ENCODE measurements at regions not wholly inside any gene's neighbourhood (a gene's known extent, or its start where the extent isn't known, plus 50 kb on each side); places are given as distances from the start of the nearest gene placed in this dataset.

GRCh38 chr1:5364591-5364990 lies 627.6 kb downstream of the NPHP4 start:
- Mint-ChIP-seq H3K9me3 (no peaks in the 10 kb centered on the region), H3K36me3 (ENCODE audit: low read depth) (no peaks in the 10 kb centered on the region), H3K4me3 (no peak overlapping the region), H3K4me1 (ENCODE audit: low read depth) (peaks cover 2% of the 10 kb centered on the region), H3K27me3 (peaks cover 6% of the 10 kb centered on the region), H3K27ac (no peak overlapping the region)
- DNase-seq = no peak

GRCh38 chr1:5354681-5355080 lies 637.5 kb downstream of the NPHP4 start:
- peaks cover 5% of the 10 kb centered on the region for H3K4me1 Mint-ChIP-seq (ENCODE audit: low read depth)
- no peak overlapping the region for H3K27ac Mint-ChIP-seq
- H3K36me3 Mint-ChIP-seq (ENCODE audit: low read depth) = no peaks in the 10 kb centered on the region
- peaks cover 20% of the 10 kb centered on the region for H3K9me3 Mint-ChIP-seq
- H3K4me3 Mint-ChIP-seq = no peak overlapping the region
- no peak for DNase-seq
- H3K27me3 Mint-ChIP-seq = no peaks in the 10 kb centered on the region

DNA sequence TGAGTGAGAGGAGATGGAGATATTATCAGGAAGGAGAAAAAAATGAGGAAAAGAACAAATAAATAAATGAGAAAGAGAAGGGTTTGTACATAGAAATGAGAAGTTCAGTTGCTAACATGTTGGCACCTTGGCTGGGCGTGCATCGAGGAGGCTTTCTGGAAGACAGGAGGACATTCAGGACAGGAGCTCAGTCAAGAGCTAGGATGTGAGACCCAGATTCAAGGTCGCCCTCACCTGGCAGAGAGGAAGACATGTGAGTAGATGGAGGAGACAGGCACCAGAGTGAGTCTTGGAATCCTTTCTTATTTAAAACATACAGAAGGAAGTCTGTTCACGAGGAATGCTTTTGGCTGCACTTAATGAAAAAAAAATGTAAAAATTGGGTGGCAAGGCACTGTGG lies 640.9 kb downstream of the NPHP4 start:
- Mint-ChIP-seq H3K27me3 (no peaks in the 10 kb centered on the region), H3K9me3 (peaks cover 13% of the 10 kb centered on the region), H3K27ac (no peak overlapping the region), H3K4me3 (no peak overlapping the region), H3K36me3 (ENCODE audit: low read depth) (no peaks in the 10 kb centered on the region), H3K4me1 (ENCODE audit: low read depth) (peaks cover 13% of the 10 kb centered on the region)
- no peak for DNase-seq

GRCh38 chr1:5349526-5349925 lies 642.7 kb downstream of the NPHP4 start:
- H3K27ac Mint-ChIP-seq = no peak overlapping the region

DNA sequence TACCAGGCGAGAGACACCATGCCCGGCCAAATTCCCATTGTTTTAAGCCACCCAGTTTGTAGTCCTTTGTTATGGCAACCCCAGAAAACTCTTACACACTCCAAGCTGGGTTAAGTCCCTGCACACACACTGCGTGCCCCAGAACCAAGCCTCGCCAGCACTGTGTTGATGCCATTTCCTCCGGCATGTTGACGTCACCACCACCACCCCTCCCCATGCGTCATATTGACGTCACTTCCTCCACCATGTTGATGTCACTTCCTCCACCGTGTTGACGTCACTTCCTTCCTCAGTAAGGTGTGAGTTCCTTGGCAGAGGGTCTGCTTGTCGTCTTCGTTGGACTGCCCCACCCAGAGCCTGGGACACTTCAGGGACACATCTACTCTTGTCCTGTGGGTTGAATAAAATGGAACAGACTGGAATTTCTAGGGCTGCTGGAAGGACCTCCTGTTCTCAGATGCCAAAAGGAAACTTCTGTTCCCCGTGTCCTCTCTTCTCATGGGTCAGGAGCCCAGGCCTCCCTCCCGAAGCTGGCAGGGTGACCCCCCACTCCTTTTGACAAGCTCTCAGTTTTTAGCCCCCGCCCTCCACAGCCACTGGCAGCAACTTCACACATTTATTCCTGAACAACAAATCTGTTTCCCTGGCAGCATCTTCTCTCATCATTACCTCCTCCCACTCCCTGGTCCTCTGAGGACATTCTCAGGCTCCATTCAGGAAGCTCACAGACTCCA lies 643.3 kb downstream of the NPHP4 start:
- H3K4me1 Mint-ChIP-seq (ENCODE audit: low read depth) = peaks cover 16% of the 10 kb centered on the region
- no peak overlapping the region for H3K27ac Mint-ChIP-seq
- DNase-seq = no peak
- H3K27me3 Mint-ChIP-seq = no peaks in the 10 kb centered on the region
- H3K4me3 Mint-ChIP-seq = no peak overlapping the region
- no peaks in the 10 kb centered on the region for H3K9me3 Mint-ChIP-seq
- H3K36me3 Mint-ChIP-seq (ENCODE audit: low read depth) = no peaks in the 10 kb centered on the region

More at GRCh38 chr1:5349526-5349925, 642.7 kb downstream of the NPHP4 start:
- H3K27me3 Mint-ChIP-seq = no peaks in the 10 kb centered on the region
- no peak for DNase-seq
- H3K9me3 Mint-ChIP-seq = peaks cover 2% of the 10 kb centered on the region
- no peaks in the 10 kb centered on the region for H3K36me3 Mint-ChIP-seq (ENCODE audit: low read depth)
- H3K4me3 Mint-ChIP-seq = no peak overlapping the region
- H3K4me1 Mint-ChIP-seq (ENCODE audit: low read depth) = peaks cover 16% of the 10 kb centered on the region

DNA sequence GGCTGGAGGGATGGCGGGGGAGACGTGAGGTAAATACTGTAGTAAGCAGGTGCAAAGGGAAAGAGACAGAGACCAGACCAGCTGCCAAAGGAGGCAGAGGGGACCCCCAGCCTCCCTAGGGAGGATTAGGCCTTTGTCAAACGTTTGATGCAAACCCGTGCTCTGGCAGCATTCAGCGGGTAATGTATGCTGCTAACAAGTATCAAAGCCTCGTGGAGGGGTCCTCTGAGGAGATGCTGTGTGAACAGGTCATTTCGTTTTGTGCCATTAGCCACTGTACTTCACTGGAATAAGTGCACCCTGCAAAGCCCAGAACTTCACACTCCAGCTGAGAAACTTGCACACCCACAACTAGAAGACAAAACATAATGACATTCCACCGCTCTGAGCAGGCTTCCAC lies 644.5 kb downstream of the NPHP4 start:
- Mint-ChIP-seq H3K27ac (no peak overlapping the region), H3K4me1 (ENCODE audit: low read depth) (peaks cover 16% of the 10 kb centered on the region), H3K36me3 (ENCODE audit: low read depth) (no peaks in the 10 kb centered on the region), H3K4me3 (no peak overlapping the region), H3K9me3 (no peaks in the 10 kb centered on the region), H3K27me3 (no peaks in the 10 kb centered on the region)
- no peak for DNase-seq

DNA sequence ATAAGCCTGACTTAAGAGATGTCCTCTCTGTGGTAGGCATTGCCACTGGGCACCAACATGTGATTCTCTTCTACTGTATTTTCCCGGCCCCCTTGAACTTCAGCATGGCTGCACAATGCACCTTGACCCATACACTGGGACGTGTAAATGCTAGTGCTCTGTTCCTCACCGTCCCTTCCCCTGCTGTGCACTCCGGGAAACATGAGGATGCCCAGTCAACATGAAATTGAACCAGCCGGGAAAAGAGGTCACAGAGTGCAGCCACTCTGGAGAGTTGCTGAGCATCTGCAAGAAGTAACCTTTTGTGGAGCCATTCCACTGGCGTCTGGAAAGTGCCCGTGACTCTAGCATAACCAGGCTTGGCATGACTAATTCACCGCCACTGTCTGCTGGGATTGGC lies 646.7 kb downstream of the NPHP4 start:
- Mint-ChIP-seq H3K27me3 (no peaks in the 10 kb centered on the region), H3K27ac (no peak overlapping the region), H3K4me1 (ENCODE audit: low read depth) (peaks cover 19% of the 10 kb centered on the region), H3K4me3 (no peak overlapping the region), H3K36me3 (ENCODE audit: low read depth) (no peaks in the 10 kb centered on the region), H3K9me3 (no peaks in the 10 kb centered on the region)
- DNase-seq = no peak

DNA sequence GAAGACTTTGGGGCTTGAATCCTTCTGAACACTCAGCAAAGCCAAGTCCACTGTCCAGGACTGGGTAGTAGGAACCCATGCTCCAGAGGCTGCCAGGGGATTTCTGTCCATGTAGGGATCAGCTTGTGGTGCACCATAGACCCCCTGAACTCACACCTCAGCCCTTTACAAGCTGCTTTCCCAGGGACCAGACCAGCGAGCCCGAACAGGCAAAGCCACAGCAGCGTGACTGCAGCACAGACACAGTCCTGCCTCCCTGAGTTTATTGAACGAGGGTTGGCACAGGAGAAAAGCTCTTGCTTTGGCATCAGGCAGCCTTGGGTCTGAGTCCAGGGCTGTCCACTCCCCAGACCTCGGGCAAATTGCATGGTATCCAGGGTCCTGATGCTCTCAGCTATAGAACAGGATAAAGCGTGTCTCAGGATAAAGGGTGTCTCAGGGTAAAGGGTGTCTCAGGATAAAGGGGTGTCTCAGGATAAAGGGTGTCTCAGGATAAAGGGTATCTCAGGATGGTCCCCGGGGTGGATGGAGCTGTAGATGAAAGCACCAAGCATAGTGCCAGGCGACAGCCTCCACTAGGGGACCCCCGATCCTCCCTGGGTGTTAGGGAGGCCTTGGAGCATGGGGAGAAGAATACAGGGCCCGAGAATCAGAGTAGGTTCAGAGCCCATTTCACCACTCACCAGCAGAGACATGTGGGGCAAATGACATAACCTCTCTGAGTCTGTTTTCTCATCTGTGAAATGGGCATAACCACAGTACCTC lies 648.8 kb downstream of the NPHP4 start:
- H3K4me1 Mint-ChIP-seq (ENCODE audit: low read depth) = peaks cover 12% of the 10 kb centered on the region
- no peak overlapping the region for H3K4me3 Mint-ChIP-seq
- no peak overlapping the region for H3K27ac Mint-ChIP-seq
- DNase-seq = no peak
- no peaks in the 10 kb centered on the region for H3K36me3 Mint-ChIP-seq (ENCODE audit: low read depth)
- H3K9me3 Mint-ChIP-seq = no peaks in the 10 kb centered on the region
- no peaks in the 10 kb centered on the region for H3K27me3 Mint-ChIP-seq

DNA sequence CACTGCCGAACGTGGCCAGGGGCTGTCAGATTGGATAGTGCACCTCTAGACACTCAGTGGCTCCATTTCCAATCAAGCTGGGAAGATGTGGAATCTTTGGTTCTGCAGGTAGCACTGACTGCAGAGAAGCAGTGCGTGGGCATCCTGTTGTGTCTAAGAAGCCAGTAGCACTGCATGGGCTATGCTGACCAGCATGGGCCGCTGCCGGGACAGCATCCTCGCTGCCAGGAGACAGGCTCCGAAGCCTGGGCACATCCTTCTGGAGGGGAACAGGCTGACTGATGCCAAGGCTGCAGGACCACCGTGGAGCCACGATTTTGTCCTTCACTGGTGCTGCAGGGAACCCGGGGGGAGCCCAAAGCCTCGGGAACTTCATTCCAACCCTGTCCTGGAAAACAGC lies 649.4 kb downstream of the NPHP4 start:
- DNase-seq = no peak
- Mint-ChIP-seq H3K27ac (no peak overlapping the region), H3K27me3 (no peaks in the 10 kb centered on the region), H3K36me3 (ENCODE audit: low read depth) (no peaks in the 10 kb centered on the region), H3K9me3 (no peaks in the 10 kb centered on the region), H3K4me1 (ENCODE audit: low read depth) (peaks cover 16% of the 10 kb centered on the region), H3K4me3 (no peak overlapping the region)

DNA sequence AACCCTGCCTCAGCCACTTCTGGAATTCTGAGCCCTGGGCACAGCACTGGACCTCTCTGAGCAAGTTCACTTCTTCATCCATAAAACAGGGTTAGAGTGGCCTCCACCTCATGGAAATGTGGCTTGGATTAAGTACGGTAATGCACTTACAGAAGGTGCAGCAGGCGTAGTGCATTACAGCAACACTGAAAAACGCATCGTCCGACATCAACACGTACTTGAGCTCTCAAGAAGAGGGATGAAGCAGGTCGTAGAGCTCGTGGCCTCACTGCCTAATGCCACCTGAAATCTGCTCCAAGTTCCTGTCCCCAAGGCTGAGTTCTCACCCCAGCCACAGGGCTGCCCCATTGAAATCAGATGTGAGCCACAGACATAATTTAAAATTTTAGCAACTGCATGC lies 650.1 kb downstream of the NPHP4 start:
- no peak overlapping the region for H3K27ac Mint-ChIP-seq
- DNase-seq = no peak
- no peaks in the 10 kb centered on the region for H3K27me3 Mint-ChIP-seq
- H3K4me1 Mint-ChIP-seq (ENCODE audit: low read depth) = peaks cover 23% of the 10 kb centered on the region
- no peak overlapping the region for H3K4me3 Mint-ChIP-seq
- no peaks in the 10 kb centered on the region for H3K36me3 Mint-ChIP-seq (ENCODE audit: low read depth)
- no peaks in the 10 kb centered on the region for H3K9me3 Mint-ChIP-seq

GRCh38 chr1:5341471-5341870 lies 650.8 kb downstream of the NPHP4 start:
- H3K36me3 Mint-ChIP-seq (ENCODE audit: low read depth) = no peaks in the 10 kb centered on the region
- DNase-seq = no peak
- no peaks in the 10 kb centered on the region for H3K9me3 Mint-ChIP-seq
- H3K27me3 Mint-ChIP-seq = no peaks in the 10 kb centered on the region
- peaks cover 21% of the 10 kb centered on the region for H3K4me1 Mint-ChIP-seq (ENCODE audit: low read depth)
- no peak overlapping the region for H3K4me3 Mint-ChIP-seq
- no peak overlapping the region for H3K27ac Mint-ChIP-seq

DNA sequence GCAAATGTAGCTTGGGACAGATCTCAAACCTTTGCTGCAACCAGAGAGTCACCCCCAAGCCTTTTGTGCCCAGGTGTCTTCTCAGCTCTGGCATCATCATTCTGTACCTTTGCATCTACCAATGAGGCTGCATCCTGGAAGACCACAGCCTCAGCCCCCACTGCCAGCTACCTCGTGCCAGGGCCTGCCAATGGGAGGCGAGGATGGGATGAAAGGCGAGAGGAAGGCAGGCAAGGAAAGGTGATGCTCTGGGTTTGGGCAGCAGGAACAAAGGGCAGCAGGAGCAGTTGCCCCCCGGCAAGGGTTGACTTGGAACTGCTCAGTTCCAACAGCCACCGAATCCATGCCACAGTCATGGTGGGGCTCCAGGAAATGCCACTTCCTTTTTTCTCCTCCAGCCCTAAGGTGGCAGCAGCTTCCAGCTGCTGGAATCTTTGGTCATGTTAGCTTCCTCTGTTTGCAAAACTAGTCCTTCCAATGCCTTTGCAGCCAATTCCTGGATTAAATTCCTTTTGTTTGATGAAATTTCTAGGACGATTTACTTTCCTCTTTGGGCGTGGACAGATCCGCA lies 651.6 kb downstream of the NPHP4 start:
- no peak overlapping the region for H3K4me3 Mint-ChIP-seq
- no peak for DNase-seq
- H3K9me3 Mint-ChIP-seq = no peaks in the 10 kb centered on the region
- H3K4me1 Mint-ChIP-seq (ENCODE audit: low read depth) = peaks cover 24% of the 10 kb centered on the region
- H3K27me3 Mint-ChIP-seq = no peaks in the 10 kb centered on the region
- no peak overlapping the region for H3K27ac Mint-ChIP-seq
- no peaks in the 10 kb centered on the region for H3K36me3 Mint-ChIP-seq (ENCODE audit: low read depth)

- no peaks in the 10 kb centered on the region for H3K27me3 Mint-ChIP-seq
- no peak overlapping the region for H3K4me3 Mint-ChIP-seq
- no peak for DNase-seq
- H3K9me3 Mint-ChIP-seq = peaks cover 2% of the 10 kb centered on the region
- H3K4me1 Mint-ChIP-seq (ENCODE audit: low read depth) = peaks cover 22% of the 10 kb centered on the region
- no peaks in the 10 kb centered on the region for H3K36me3 Mint-ChIP-seq (ENCODE audit: low read depth)
- no peak overlapping the region for H3K27ac Mint-ChIP-seq
These were observed 653.8 kb downstream of the NPHP4 start for GRCh38 chr1:5338466-5338865.

DNA sequence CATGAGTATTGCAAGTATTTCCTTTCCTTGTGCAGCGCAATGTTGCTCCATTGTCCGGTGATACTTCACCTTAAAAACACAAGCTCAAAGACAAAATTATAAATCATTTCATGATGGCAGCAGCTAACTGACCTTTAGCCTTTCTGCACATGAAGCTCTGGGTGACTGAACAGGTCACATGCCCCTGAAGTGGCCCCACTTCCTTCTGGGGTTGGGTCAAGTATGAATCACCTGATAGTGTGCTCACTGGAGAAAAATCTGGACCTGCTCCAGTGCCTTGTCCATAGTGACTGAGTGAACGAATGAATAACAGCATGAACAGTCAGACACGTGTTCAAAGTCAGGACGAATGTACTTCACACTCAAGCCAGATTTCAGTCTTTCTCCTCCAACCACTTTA lies 658.9 kb downstream of the NPHP4 start:
- Mint-ChIP-seq H3K27me3 (no peaks in the 10 kb centered on the region), H3K36me3 (ENCODE audit: low read depth) (peaks cover 2% of the 10 kb centered on the region), H3K9me3 (peaks cover 3% of the 10 kb centered on the region), H3K4me1 (ENCODE audit: low read depth) (peaks cover 49% of the 10 kb centered on the region), H3K27ac (no peak overlapping the region), H3K4me3 (no peak overlapping the region)
- no peak for DNase-seq

DNA sequence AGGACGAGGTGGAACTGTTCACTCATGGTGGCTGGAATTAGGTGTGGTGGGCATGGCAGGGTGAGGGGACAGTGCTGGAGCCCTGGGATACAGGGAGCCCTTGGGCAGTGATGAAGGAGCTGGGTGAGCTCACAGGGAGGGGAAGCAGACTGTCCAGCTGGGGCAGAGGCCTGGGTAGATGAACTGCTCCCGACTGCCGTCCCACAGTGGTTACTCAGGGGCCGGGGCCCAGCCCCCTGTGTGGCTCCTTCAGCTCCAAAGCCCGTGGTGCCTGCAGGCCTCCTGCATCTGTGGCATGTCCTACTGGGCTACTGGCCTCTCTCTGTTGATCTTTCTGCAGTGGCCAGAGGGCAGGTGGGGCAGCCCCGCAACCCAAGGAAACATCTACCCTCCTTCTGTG lies 661.1 kb downstream of the NPHP4 start:
- no peak for DNase-seq
- Mint-ChIP-seq H3K4me1 (ENCODE audit: low read depth) (peaks cover 47% of the 10 kb centered on the region), H3K36me3 (ENCODE audit: low read depth) (peaks cover 21% of the 10 kb centered on the region), H3K4me3 (no peak overlapping the region), H3K27ac (no peak overlapping the region), H3K27me3 (no peaks in the 10 kb centered on the region), H3K9me3 (peaks cover 24% of the 10 kb centered on the region)

Data from activated T-cell treated with anti-CD3 and anti-CD28 coated beads, Interleukin-2, amount 50 U/mL, for 24 hours (primary cell).